Heart left ventricle (tissue), 13 donors: ENCODE measurements at regions not wholly inside any gene's neighbourhood (a gene's known extent, or its start where the extent isn't known, plus 50 kb on each side); places are given as distances from the start of the nearest gene placed in this dataset.

Experiments
- CTCF ChIP-seq, 12 donors: fragments of 200-600 bp; sonication (generic) in 4 of 12; IDR thresholded peaks; one replicate each; pipeline versions ENCODE4 v1.5.0 to v1.8.0; 2018 to 2022; ENCODE audit warnings: antibody characterized with exemption in 12 of 12, mild to moderate bottlenecking in 5 of 12
- POLR2A ChIP-seq, 2 donors: fragments of 450-650 bp; IDR thresholded peaks; one replicate each; pipeline ENCODE4 v1.6.1; 2017; ENCODE audit warnings: antibody characterized with exemption in 2 of 2, mild to moderate bottlenecking in 2 of 2, moderate library complexity in 2 of 2
- donor health status: ischemic (EF 13 %, LVEDD 7.1; RV severe dilation, severe dysfunction).
- donor health status: DM: no; HTN: yes; CAD: no.
- donor health status: DM: no; HTN: no; CAD: no.
- donor health status: ischemic (EF 25% LVEDD 6.9; RV normal size, moderate dysfunction).
- donor health status: ischemic (EF 25% LVEDD 5.7; RV mildly dilated, moderate dysfunction).
- donor health status: ischemic (EF 35%, LVEDD 5.7; RV mildly dilated, moderate dysfunction).
- donor health status: nonischemic (EF 11% LVEDD 7.7; RV severe dilation, severe dysfunction).
- donor health status: DM: yes; HTN: yes; CAD: no.
- donor health status: PGD.
- donor health status: ischemic (EF 29% LVEDD 5.4; RV normal size, mild dysfunction).
- donor health status: nonischemic (EF 23%, LVEDD 6.1; RV moderate dilation, normal function).

GRCh38 chr13:99653526-99653925 lies 152.3 kb downstream of the TM9SF2 start:
- no peak for TF ChIP-seq CTCF (IDR thresholded peaks at IDR 0.05)
- TF ChIP-seq POLR2A (IDR thresholded peaks at IDR 0.05): no peak
